Endothelial cell of umbilical vein (primary cell): ENCODE measurements at regions not wholly inside any gene's neighbourhood (a gene's known extent, or its start where the extent isn't known, plus 50 kb on each side); places are given as distances from the start of the nearest gene placed in this dataset.

Experiments
- BruUV-seq: library from RNA; stranded (reverse); fragments of 400-500 nt; replicated peaks from 2 replicates; lab custom pipeline; 2021; lab: Mats Ljungman, UMichigan
- CTCF ChIA-PET: fragments of 300-600, 350-600 bp; sonication (Branson Sonifier 250); formaldehyde crosslinking; loops from one replicate; lab custom pipeline; 2021; ENCODE audit warnings: antibody characterized with exemption, inconsistent platforms; lab: Charles Lee
- POLR2A ChIA-PET: fragments of 300-600, 350-600 bp; sonication (Branson Sonifier 250); formaldehyde crosslinking; loops from one replicate; lab custom pipeline; 2021; ENCODE audit warnings: antibody characterized with exemption, inconsistent platforms; lab: Charles Lee
- DNase-seq: peaks from one replicate; pipeline ENCODE4 v3.0.0-alpha.2; 2011; ENCODE audit warnings: low read depth, low spot score
- FAIRE-seq: peaks from 2 replicates; lab custom pipeline; 2011; peaks lifted over from hg19 to GRCh38; lab: Jason Lieb, UNC
- H2AFZ ChIP-seq: 2 replicates; pipeline ENCODE4 v1.6.0; 2012; ENCODE audit warnings: low read depth, low read length, control low read depth, inconsistent platforms
- H3K27ac ChIP-seq: 2 replicates; pipeline ENCODE4 v1.5.1; 2011; ENCODE audit warnings: low read depth, mild to moderate bottlenecking, control low read depth, low read length, moderate library complexity; ENCODE audit not compliant: insufficient read depth
- H3K27me3 ChIP-seq, 2 experiments: 2 replicates each; pipeline versions ENCODE4 v1.6.0 to v1.6.1; 2011; ENCODE audit warnings: low read length in 2 of 2, mixed read lengths in 1 of 2; ENCODE audit not compliant: control insufficient read depth in 2 of 2, insufficient read depth in 2 of 2
- H3K36me3 ChIP-seq, 2 experiments: 2 replicates in 1 of 2; 3 replicates in 1 of 2; pipeline ENCODE4 v1.5.1; 2011; ENCODE audit warnings: low read length in 2 of 2, mild to moderate bottlenecking in 1 of 2, moderate library complexity in 1 of 2; ENCODE audit not compliant: control insufficient read depth in 2 of 2, insufficient read depth in 2 of 2; ENCODE audit errors: extremely low read depth in 1 of 2
- H3K4me1 ChIP-seq: 3 replicates; pipeline ENCODE4 v1.5.1; 2011; ENCODE audit warnings: mild to moderate bottlenecking, low read length; ENCODE audit not compliant: control insufficient read depth, insufficient read depth; ENCODE audit errors: extremely low read depth
- H3K4me2 ChIP-seq: 2 replicates; pipeline ENCODE4 v1.6.1; 2011; ENCODE audit warnings: low read length, control low read depth, mixed read lengths; ENCODE audit not compliant: insufficient read depth
- H3K4me3 ChIP-seq, 3 experiments: fragments of 200-600 bp in 1 of 3; sonication (generic), shearing (Covaris generic) in 1 of 3; replicated peaks in 1 of 3; 2 replicates each; pipeline ENCODE4 v1.5.1; 2011 to 2016; ENCODE audit warnings: control low read depth in 3 of 3, low read length in 3 of 3, mild to moderate bottlenecking in 2 of 3, inconsistent platforms in 1 of 3, low read depth in 1 of 3, moderate library complexity in 1 of 3; ENCODE audit not compliant: insufficient read depth in 1 of 3
- H3K79me2 ChIP-seq: 2 replicates; pipeline ENCODE4 v1.6.0; 2012; ENCODE audit warnings: low read length, inconsistent platforms; ENCODE audit not compliant: control insufficient read depth, insufficient read depth
- H3K9ac ChIP-seq: replicated peaks from 2 replicates; pipeline ENCODE3; 2011; ENCODE audit warnings: low read length, control low read depth; ENCODE audit not compliant: insufficient read depth; ENCODE audit errors: extremely low read depth
- H3K9me1 ChIP-seq: replicated peaks from 3 replicates; pipeline ENCODE4 v1.6.0; 2011; ENCODE audit warnings: mild to moderate bottlenecking, low read length; ENCODE audit not compliant: control insufficient read depth, insufficient read depth; ENCODE audit errors: extremely low read depth
- H3K9me3 ChIP-seq: replicated peaks from 2 replicates; pipeline ENCODE4 v1.5.1; 2012; ENCODE audit warnings: low read length, inconsistent platforms; ENCODE audit not compliant: control insufficient read depth, insufficient read depth
- H4K20me1 ChIP-seq: replicated peaks from 2 replicates; pipeline ENCODE3; 2011; ENCODE audit warnings: mild to moderate bottlenecking, low read length; ENCODE audit not compliant: control insufficient read depth, insufficient read depth; ENCODE audit errors: extremely low read depth
- CTCF ChIP-seq, 2 donors: IDR thresholded peaks; 1 replicate in 1 of 2; 2 replicates in 1 of 2; pipeline ENCODE4 v1.5.1; 2011; ENCODE audit warnings: low read length in 2 of 2, mild to moderate bottlenecking in 2 of 2, moderate library complexity in 2 of 2, control low read depth in 1 of 2, inconsistent platforms in 1 of 2, low read depth in 1 of 2; ENCODE audit not compliant: insufficient read depth in 1 of 2; ENCODE audit errors: extremely low read depth in 1 of 2
- EZH2 ChIP-seq: IDR thresholded peaks from 2 replicates; pipeline ENCODE4 v1.6.1; 2012; ENCODE audit warnings: borderline replicate concordance, low read depth, mild to moderate bottlenecking, moderate library complexity, low read length, inconsistent platforms; ENCODE audit not compliant: severe bottlenecking
- FOS ChIP-seq: IDR thresholded peaks from 2 replicates; pipeline ENCODE4 v1.6.1; 2011; ENCODE audit warnings: mild to moderate bottlenecking, low read length, moderate library complexity, borderline replicate concordance; ENCODE audit not compliant: insufficient read depth
- GATA2 ChIP-seq: IDR thresholded peaks from 2 replicates; pipeline ENCODE4 v1.7.0; 2011; ENCODE audit warnings: low read depth, mild to moderate bottlenecking, moderate library complexity, mixed read lengths, low read length; ENCODE audit not compliant: insufficient read length, insufficient read depth
- JUN ChIP-seq: IDR thresholded peaks from 2 replicates; pipeline ENCODE4 v1.6.1; 2011; ENCODE audit warnings: borderline replicate concordance, low read depth; ENCODE audit not compliant: insufficient read length, insufficient read depth
- MAX ChIP-seq: IDR thresholded peaks from 2 replicates; pipeline ENCODE4 v1.6.1; 2011; ENCODE audit not compliant: insufficient read depth, insufficient read length
- MYC ChIP-seq: IDR thresholded peaks from one replicate; pipeline ENCODE4 v1.6.1; 2011; ENCODE audit warnings: mild to moderate bottlenecking, low read depth, low read length
- POLR2A ChIP-seq: IDR thresholded peaks from 2 replicates; pipeline ENCODE4 v1.6.1; 2012; ENCODE audit warnings: low read depth, mild to moderate bottlenecking, control low read depth, low read length
- POLR2AphosphoS5 ChIP-seq: IDR thresholded peaks from 2 replicates; pipeline ENCODE4 v1.6.1; 2012; ENCODE audit warnings: low read depth, mild to moderate bottlenecking, control low read depth, low read length, moderate library complexity; ENCODE audit not compliant: insufficient read depth
- dilution Hi-C: fragments of 300-500 bp; cut with MboI; formaldehyde crosslinking; loops from one replicate; pipeline ENCODE4 v1.15.0; 2019; ENCODE audit warnings: low sequenced_read_pairs; ENCODE audit not compliant: extremely low pct_ligation_motif_present
- intact Hi-C: fragments of 100-400 bp; cut with micrococcal nuclease; formaldehyde crosslinking; loops from one replicate; pipeline ENCODE4 v1.10.0; 2022

- intact Hi-C loops: loop anchor here (1.0 kb wide), 1 partner anchor 48 kb away; no protein-coding TSS in a partner anchor
- H3K9ac ChIP-seq: no peak overlapping the region
- peaks cover 1% of the 10 kb centered on the region for H3K9me3 ChIP-seq
- H3K36me3 ChIP-seq: no peaks in the 10 kb centered on the region
- no peak overlapping the region for H2AFZ ChIP-seq
- H3K4me2 ChIP-seq: no peak overlapping the region
- no peaks in the 10 kb centered on the region for H3K79me2 ChIP-seq
- FAIRE-seq: no peak
- peaks cover 18% of the 10 kb centered on the region for H3K4me1 ChIP-seq
- dilution Hi-C loops: no loop called here
- TF ChIP-seq CTCF (IDR thresholded peaks at IDR 0.05; ENCODE audit: extremely low read depth in 1 of 2, insufficient read depth in 1 of 2, low read depth in 1 of 2, low read length in 2 of 2): no peak
- no peak for TF ChIP-seq JUN
- TF ChIP-seq POLR2A: no peak
- TF ChIP-seq MAX: no peak
- TF ChIP-seq POLR2AphosphoS5: no peak
- no peak for TF ChIP-seq EZH2
- no peak for TF ChIP-seq MYC
- no peak for TF ChIP-seq FOS
- no peak for TF ChIP-seq GATA2
- no TSS peak for BruUV-seq
- POLR2A ChIA-PET: no interaction called here
- H3K27me3 ChIP-seq: no peaks in the 10 kb centered on the region
- no peak overlapping the region for H3K4me3 ChIP-seq
- no peaks in the 10 kb centered on the region for H4K20me1 ChIP-seq
- no peak overlapping the region for H3K27ac ChIP-seq
- no peak for DNase-seq
- CTCF ChIA-PET: no interaction called here
- no peaks in the 10 kb centered on the region for H3K9me1 ChIP-seq
Measured at GRCh38 chr5:82399111-82399510, 121.0 kb upstream of the RPS23 start.
